ENCODE measurements at regions not wholly inside any gene's neighbourhood (a gene's known extent, or its start where the extent isn't known, plus 50 kb on each side); places are given as distances from the start of the nearest gene placed in this dataset.

DNA sequence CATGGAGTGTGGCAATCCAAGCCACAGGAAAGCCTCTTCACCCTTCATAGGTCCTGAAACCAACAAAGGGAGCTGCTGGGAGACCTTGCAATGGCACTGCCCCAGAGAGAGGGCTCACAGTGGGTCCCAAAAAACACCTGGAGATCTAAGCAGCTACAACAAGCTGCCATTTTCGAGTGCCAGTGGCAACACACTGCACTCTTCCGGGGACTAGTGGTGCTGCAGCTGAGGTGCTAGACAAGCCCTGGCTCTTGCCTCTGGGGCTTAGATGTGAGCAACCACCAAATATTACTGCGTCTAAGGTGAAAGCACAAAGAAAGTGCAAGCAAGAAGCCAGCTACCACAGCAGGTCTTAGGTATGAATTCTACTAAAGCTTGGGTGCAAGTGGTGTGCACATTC is 192.9 kb downstream of the NOL4 start:
- Histone ChIP-seq H4K20me1 (ENCODE audit: insufficient read depth, low read length, poor library complexity, severe bottlenecking) (no peaks in the 10 kb centered on the region), H2AFZ (ENCODE audit: low read length) (no peak overlapping the region), H3K4me3 (ENCODE audit: low read length, poor library complexity, severe bottlenecking) (no peak overlapping the region), H3K9me3 (ENCODE audit: insufficient read depth, low read depth, low read length) (peaks cover 5% of the 10 kb centered on the region; the same call in 1 of the 2 replicates), H3K9me2 (replicated peaks; ENCODE audit: low read depth, low read length) (no peaks in the 10 kb centered on the region), H3F3A (ENCODE audit: low read depth) (no peaks in the 10 kb centered on the region), H3K79me2 (ENCODE audit: insufficient read depth, low read length) (no peaks in the 10 kb centered on the region), H3K4me1 (ENCODE audit: insufficient read depth, low read length, poor library complexity, severe bottlenecking) (no peaks in the 10 kb centered on the region), H3K9ac (ENCODE audit: low read depth, low read length, poor library complexity, severe bottlenecking) (no peak overlapping the region), H3K36me3 (ENCODE audit: insufficient read depth, low read length) (no peaks in the 10 kb centered on the region), H3K27me3 (ENCODE audit: insufficient read depth, low read length, poor library complexity, severe bottlenecking) (no peaks in the 10 kb centered on the region), H3K4me2 (ENCODE audit: low read depth, low read length, poor library complexity, severe bottlenecking) (no peak overlapping the region)
- TF ChIP-seq, protein P1, sequence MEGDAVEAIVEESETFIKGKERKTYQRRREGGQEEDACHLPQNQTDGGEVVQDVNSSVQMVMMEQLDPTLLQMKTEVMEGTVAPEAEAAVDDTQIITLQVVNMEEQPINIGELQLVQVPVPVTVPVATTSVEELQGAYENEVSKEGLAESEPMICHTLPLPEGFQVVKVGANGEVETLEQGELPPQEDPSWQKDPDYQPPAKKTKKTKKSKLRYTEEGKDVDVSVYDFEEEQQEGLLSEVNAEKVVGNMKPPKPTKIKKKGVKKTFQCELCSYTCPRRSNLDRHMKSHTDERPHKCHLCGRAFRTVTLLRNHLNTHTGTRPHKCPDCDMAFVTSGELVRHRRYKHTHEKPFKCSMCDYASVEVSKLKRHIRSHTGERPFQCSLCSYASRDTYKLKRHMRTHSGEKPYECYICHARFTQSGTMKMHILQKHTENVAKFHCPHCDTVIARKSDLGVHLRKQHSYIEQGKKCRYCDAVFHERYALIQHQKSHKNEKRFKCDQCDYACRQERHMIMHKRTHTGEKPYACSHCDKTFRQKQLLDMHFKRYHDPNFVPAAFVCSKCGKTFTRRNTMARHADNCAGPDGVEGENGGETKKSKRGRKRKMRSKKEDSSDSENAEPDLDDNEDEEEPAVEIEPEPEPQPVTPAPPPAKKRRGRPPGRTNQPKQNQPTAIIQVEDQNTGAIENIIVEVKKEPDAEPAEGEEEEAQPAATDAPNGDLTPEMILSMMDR (conservative IDR thresholded peaks at IDR 0.05; ENCODE audit: low read length): no peak
- no peak for TF ChIP-seq EZH2phosphoT487 (IDR thresholded peaks at IDR 0.05; ENCODE audit: borderline replicate concordance)

DNA sequence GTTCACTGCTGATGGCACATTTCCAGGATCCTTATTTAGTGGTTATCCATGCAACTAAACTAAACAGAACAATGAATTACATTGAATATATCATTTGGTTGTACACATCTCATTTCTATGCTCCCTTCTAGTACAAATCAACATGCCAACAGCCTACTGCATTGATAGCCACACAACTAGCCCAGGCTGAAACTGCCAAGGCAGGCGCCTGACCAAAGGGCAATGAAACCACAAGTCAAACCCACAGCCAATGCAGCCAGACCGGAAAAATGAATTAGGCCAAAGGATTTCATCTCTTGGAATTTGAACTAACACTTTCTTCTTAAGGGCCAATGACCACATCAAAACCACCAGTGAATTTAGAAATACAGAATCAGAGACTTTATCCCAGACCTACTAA is 196.4 kb downstream of the NOL4 start:
- peaks cover 5% of the 10 kb centered on the region; the same call in 1 of the 2 replicates for H3K9me3 ChIP-seq (ENCODE audit: insufficient read depth, low read depth, low read length)
- H3K9me2 ChIP-seq (replicated peaks; ENCODE audit: low read depth, low read length): no peaks in the 10 kb centered on the region
- H3K4me3 ChIP-seq (ENCODE audit: low read length, poor library complexity, severe bottlenecking): no peak overlapping the region
- H2AFZ ChIP-seq (ENCODE audit: low read length): no peak overlapping the region
- H3K4me2 ChIP-seq (ENCODE audit: low read depth, low read length, poor library complexity, severe bottlenecking): no peak overlapping the region
- no peaks in the 10 kb centered on the region for H4K20me1 ChIP-seq (ENCODE audit: insufficient read depth, low read length, poor library complexity, severe bottlenecking)
- no peak for TF ChIP-seq EZH2phosphoT487 (IDR thresholded peaks at IDR 0.05; ENCODE audit: borderline replicate concordance)
- TF ChIP-seq, protein P1 (conservative IDR thresholded peaks at IDR 0.05; ENCODE audit: low read length): no peak
- H3K4me1 ChIP-seq (ENCODE audit: insufficient read depth, low read length, poor library complexity, severe bottlenecking): no peaks in the 10 kb centered on the region
- H3K79me2 ChIP-seq (ENCODE audit: insufficient read depth, low read length): no peaks in the 10 kb centered on the region
- H3K9ac ChIP-seq (ENCODE audit: low read depth, low read length, poor library complexity, severe bottlenecking): no peak overlapping the region
- no peaks in the 10 kb centered on the region for H3F3A ChIP-seq (ENCODE audit: low read depth)
- H3K36me3 ChIP-seq (ENCODE audit: insufficient read depth, low read length): no peaks in the 10 kb centered on the region
- H3K27me3 ChIP-seq (ENCODE audit: insufficient read depth, low read length, poor library complexity, severe bottlenecking): no peaks in the 10 kb centered on the region

DNA sequence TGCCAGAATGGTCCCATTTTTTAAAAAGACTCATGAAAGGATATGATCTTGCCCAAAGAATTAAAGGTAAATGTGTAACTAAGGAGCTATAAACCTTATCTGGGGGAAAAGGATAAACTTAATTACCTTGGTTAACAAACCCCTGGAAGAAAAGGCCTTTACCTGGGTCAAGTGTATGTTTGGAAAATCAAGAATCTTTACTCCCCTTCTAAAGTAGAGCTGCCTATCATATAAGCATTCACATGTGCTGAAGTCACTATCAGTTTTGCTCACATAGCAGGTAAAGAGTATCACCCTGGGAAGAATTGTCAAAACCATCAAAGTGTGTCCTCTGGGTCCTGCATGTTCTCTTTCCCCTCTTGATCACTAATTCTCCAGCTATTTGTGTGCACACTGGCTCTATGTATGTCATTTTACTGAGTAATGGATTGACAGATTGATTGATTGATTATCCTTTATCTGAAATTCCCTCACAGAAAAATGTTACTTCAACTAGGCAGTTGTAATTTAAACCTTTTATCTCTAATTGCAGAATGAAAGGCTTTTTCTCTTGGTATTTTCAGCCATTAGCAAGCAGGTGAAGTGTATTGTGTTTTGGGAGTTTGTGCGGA is 199.4 kb downstream of the NOL4 start:
- Histone ChIP-seq H3K9me2 (replicated peaks; ENCODE audit: low read depth, low read length) (no peaks in the 10 kb centered on the region), H3K9me3 (ENCODE audit: insufficient read depth, low read depth, low read length) (no peaks in the 10 kb centered on the region), H4K20me1 (ENCODE audit: insufficient read depth, low read length, poor library complexity, severe bottlenecking) (no peaks in the 10 kb centered on the region), H3K4me1 (ENCODE audit: insufficient read depth, low read length, poor library complexity, severe bottlenecking) (no peaks in the 10 kb centered on the region), H3K36me3 (ENCODE audit: insufficient read depth, low read length) (no peaks in the 10 kb centered on the region), H3F3A (ENCODE audit: low read depth) (no peaks in the 10 kb centered on the region), H3K4me2 (ENCODE audit: low read depth, low read length, poor library complexity, severe bottlenecking) (no peak overlapping the region), H2AFZ (ENCODE audit: low read length) (no peak overlapping the region), H3K27me3 (ENCODE audit: insufficient read depth, low read length, poor library complexity, severe bottlenecking) (no peaks in the 10 kb centered on the region), H3K9ac (ENCODE audit: low read depth, low read length, poor library complexity, severe bottlenecking) (no peak overlapping the region), H3K4me3 (ENCODE audit: low read length, poor library complexity, severe bottlenecking) (no peak overlapping the region), H3K79me2 (ENCODE audit: insufficient read depth, low read length) (no peaks in the 10 kb centered on the region)
- no peak for TF ChIP-seq EZH2phosphoT487 (IDR thresholded peaks at IDR 0.05; ENCODE audit: borderline replicate concordance)
- TF ChIP-seq, protein P1 (conservative IDR thresholded peaks at IDR 0.05; ENCODE audit: low read length): no peak

Measured in Loucy (cell line).